ENCODE measurements at regions not wholly inside any gene's neighbourhood (a gene's known extent, or its start where the extent isn't known, plus 50 kb on each side); places are given as distances from the start of the nearest gene placed in this dataset.

DNA sequence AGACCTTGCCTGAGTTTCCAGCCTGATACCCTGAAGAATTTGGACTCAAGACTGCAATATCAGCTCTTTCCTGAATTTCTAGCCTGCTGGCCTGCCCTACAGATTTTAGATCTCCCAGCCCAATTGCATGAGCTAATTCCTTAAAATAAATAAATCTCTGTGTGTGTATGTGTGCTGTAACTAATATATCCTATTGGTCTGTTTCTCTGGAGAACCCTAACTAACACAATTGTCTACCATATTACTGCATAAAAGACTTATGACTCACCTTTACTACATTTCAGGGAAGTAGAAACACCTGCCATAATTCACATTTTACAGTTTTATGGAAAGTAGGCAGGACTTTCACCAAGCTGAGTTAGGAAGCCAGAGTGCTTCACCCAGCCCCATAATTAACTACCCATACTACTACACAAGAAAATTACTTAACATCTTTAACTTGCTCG lies 90.7 kb upstream of the BEND6 start:
- no peak for DNase-seq (ENCODE audit: low read depth in 2 of 3, low spot score in 2 of 3)

- no peak for DNase-seq (ENCODE audit: low read depth in 2 of 3, low spot score in 2 of 3)
Measured at GRCh38 chr6:56863366-56863765, 91.5 kb upstream of the BEND6 start.

GRCh38 chr6:56862415-56863175 lies 92.3 kb upstream of the BEND6 start:
- DNase-seq (ENCODE audit: low read depth in 2 of 3, low spot score in 2 of 3): no peak

DNA sequence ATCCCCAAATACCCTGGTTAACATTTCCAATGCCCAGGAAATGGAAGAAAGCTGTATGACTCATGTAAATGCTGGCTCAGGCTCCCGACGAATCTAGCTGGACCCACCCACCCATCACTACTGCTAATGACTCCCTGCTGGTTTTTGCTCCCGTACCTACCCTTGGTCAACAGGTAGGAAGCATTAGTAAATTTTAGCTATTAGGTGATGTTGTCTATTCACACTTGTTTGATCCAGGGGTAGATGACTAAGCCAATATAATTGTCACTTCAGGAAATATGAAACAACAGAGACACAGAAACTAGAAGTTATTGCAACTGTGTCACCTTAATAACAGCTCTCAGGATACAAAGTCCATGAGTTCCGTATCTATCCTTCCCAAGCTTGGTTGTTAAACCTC lies 94.4 kb upstream of the BEND6 start:
- no peak for DNase-seq (ENCODE audit: low read depth in 2 of 3, low spot score in 2 of 3)

- no peak for DNase-seq (ENCODE audit: low read depth in 2 of 3, low spot score in 2 of 3)
Measured at GRCh38 chr6:56856036-56856580, 98.8 kb upstream of the BEND6 start.

- DNase-seq (ENCODE audit: low read depth in 2 of 3, low spot score in 2 of 3): no peak
Measured at GRCh38 chr6:56854086-56854485, 100.8 kb upstream of the BEND6 start.

- no peak for DNase-seq (ENCODE audit: low read depth in 2 of 3, low spot score in 2 of 3)
Measured at GRCh38 chr6:56853541-56853940, 101.4 kb upstream of the BEND6 start.

DNA sequence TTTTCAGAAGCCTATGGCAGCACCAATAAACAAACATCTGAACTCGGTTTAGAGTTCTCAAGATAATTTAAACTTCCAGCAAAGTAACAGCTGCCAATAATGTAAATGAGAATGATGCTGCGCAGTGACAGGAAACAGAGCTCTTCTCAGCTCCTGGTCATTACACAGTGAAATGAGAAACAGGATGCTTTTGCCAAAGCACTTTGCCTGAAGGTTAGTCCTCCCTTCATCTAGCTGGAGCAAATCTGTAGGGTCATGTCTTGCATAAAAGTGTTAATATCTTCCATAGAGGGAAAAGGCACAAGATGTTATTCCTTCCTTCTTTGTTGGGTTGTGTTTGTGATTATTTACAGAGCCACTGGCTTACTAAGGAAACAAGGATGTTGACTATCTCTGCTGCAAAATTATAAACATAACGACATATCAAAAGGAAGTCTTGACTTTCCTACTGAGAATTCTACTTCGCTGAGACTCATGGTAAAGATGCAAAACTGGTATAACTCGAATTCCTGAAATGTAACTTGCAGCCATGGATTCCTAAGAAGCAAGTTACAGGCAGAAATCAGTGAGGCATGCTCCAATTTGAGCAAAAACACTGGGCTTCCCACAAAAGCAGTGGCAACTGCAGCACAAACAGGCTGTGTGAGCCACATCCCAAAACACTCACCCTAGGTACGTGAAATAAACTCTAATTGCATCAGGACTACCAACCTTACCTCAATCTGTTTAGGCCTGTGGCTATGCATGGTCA lies 102.5 kb upstream of the BEND6 start:
- no peak for DNase-seq (ENCODE audit: low read depth in 2 of 3, low spot score in 2 of 3)

DNA sequence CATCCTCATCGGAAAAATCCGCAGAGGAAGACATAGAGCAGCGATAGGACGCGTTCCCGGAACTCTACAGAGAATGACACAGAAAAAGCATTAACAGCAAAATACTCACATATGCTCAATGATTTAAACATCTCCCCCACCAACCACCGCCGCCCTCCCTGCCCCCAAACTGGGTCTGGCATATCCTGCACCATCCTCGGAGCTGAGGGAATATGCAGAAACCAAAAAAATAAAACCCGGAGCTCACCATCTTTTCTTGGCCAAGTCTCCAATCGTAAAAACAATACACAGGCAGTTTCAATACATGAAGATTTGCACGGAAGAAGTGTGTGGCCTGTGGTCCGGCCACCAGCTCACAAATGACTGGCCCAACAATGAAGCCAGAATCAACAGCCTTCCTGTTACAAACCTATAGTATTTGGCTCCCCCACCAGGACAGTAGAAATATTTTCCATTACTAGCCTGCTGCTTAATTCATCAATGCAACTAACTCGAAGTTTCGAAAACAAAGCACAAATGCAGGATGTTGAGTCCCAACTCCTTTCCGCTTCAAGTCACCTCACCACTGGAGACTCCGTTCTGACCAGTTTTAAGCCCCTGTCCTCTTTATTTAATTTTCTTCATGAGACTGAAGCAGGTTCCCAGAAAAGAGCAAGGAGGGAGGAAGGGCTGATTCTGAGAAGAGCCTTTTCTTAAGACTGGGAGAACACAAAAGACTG lies 103.2 kb upstream of the BEND6 start:
- DNase-seq (ENCODE audit: low read depth in 2 of 3, low spot score in 2 of 3): no peak

DNA sequence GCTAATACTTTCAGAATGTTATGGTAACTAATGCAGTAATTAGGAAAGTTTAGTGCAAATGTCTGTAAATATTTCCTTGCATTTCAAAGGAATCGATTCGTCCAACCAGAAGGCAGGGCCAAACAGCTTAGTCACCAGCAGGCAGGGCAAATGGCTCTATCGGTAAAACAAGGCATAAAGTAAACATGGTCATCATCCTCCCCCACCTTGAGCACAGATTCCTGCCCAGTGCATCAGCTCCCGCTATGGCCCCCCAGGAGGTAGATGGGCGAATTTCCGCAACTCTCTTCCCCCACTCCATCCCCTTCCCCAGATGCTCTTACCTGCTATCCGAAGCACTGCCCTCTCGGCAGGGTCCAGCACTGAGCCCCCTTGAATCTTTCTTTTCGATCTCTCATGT lies 103.8 kb upstream of the BEND6 start:
- DNase-seq (ENCODE audit: low read depth in 2 of 3, low spot score in 2 of 3): no peak

GRCh38 chr6:56850626-56851025 lies 104.3 kb upstream of the BEND6 start:
- DNase-seq (ENCODE audit: low read depth in 2 of 3, low spot score in 2 of 3): no peak

- DNase-seq (ENCODE audit: low read depth in 2 of 3, low spot score in 2 of 3): no peak
Measured at GRCh38 chr6:56849896-56850295, 105.0 kb upstream of the BEND6 start.

- no peak for DNase-seq (ENCODE audit: low read depth in 2 of 3, low spot score in 2 of 3)
Measured at GRCh38 chr6:56848105-56848504, 106.8 kb upstream of the BEND6 start.

DNA sequence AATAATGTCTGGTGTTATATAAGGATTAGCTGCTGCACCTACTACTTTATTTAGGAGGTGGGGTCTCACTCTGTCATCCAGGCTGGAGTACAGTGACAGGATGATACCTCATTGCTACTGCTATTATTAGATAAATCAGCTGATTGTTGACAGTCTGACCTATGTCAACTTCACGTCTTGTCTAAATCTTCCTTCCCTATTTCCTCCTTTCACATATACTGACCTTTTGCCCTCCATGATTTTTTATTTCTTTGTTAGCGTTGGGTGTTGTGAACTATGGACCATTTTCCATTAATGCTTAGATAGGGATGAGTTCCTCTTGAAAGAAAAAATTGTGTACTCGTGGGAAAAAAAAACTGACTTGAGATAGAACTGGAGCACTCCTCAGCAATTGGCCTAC lies 109.9 kb upstream of the BEND6 start:
- DNase-seq (ENCODE audit: low read depth in 2 of 3, low spot score in 2 of 3): no peak

DNA sequence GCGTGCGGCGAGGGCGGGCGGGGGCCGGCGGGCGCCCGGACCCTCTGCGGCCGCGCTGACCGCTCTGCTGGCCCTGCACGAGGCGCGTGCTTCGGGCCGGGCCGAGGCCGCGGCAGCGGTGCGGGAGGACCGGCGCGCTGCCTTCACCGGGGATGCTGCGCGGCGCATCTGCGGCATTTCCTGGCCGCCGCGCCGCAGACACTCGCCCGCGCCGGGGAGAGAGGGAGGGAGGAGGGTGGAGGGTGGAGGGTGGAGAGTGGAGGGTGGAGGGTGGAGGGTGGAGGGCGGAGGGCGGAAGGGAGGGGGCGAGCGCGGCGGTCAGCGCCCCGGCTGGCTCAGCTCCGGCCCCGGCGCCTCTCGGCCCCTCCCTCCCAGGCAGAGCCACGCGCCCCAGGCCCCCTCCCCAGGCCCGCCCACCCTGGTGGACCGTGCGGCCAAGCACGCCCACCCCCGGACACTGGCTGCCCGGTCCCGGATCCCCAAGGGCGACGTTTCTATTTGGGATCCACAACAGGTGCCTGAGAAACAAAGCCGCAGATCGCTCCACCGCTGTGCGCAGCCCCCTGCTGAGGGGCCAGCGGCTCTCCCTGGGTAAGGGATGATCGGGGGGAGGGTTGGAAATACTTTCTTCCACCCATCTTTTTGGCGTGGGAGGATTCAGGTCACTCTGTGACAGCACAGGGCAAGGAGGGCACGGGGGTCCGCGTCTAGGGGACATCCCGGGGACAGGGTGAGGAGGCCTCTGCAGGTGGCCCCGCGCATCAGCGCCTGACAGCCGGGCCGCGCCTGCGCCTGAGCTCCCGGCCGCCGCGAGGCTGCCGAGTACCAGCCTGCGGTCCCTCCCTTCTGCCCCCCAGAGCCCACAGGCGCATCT lies 111.2 kb upstream of the BEND6 start:
- peak in 2 of 3 experiments; percentile 17 to 40 for DNase-seq (ENCODE audit: low read depth in 2 of 3, low spot score in 2 of 3)

DNA sequence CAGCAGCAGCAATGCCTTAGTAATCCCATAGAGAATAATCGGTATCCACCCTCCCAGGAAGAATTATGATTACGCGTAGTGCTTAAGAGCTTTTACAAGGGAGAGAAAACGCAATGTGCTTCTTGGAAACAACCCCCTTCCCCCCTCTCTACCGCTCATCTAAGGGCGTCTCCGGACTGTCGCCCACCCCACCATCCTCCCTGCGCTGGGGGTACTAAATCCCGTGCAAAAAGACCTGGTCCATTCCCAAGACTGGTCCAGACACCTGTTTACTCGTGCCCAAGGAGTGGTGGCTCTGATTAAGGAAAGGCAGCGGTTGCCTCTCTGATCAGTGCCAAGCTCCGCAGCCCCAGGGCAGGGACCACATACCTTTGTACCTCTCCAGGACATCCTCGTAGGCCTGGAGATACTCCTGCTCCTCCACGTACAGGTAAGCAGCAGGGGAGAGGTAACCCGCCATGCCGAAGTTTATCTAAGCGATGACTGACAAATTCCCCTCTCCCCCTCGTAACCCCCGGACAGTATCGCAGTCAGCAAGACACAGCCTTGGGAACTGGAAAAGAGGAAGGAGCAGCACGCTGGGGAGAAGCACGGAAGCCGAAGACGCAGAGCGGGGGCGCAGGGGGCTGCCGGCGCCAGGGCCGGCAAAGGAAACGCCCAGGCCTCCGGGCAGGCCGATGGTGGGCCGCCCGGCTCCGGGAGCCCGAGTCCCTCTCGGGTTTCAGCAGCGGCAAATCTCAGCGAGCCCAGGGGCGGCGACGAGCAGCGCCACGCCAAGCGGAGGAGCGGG lies 112.0 kb upstream of the BEND6 start:
- DNase-seq (ENCODE audit: low read depth in 2 of 3, low spot score in 2 of 3): no peak

DNA sequence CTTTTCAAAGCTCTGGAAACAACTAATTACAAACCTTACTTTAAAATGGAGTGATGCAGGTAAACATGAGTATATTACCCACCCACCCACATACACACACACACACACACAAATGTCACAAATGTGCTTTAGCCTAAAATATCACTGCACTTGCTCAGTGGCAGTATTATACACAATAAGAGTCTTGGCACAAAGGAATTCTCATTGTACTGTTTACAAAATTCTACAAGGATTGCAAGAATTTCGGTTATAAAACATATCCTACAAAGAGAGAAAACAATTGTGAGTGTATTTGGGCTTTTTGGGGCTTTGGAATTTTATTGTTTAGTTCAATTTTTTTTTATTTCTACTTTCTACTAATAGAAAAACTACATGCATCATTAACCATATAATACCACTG lies 113.2 kb upstream of the BEND6 start:
- DNase-seq (ENCODE audit: low read depth in 2 of 3, low spot score in 2 of 3): no peak

- no peak for DNase-seq (ENCODE audit: low read depth in 2 of 3, low spot score in 2 of 3)
Measured at GRCh38 chr6:56841381-56841749, 113.5 kb upstream of the BEND6 start.

GRCh38 chr6:56840467-56841380 lies 114.2 kb upstream of the BEND6 start:
- no peak for DNase-seq (ENCODE audit: low read depth in 2 of 3, low spot score in 2 of 3)
